ENCODE measurements at regions not wholly inside any gene's neighbourhood (a gene's known extent, or its start where the extent isn't known, plus 50 kb on each side); places are given as distances from the start of the nearest gene placed in this dataset.

DNA sequence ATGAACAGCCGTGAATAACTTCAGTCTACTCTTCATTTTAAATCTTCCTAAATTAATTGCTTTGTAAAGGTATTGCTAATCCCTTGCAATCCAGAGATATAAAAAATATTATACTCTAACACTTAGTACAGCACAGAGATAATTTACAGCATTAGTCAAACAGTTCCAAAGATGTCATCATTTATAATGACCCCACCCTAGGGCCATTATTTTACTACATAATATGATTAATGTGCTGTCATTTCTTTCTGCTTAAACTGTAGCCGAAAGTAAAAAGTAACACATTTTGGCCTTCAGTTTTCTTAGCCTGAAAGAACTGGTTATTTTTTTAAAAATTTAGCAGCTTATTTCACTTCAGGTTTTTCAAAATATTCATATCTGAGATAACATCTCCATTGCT lies 256.3 kb upstream of the RFC3 start:
- TF ChIP-seq, protein P1, sequence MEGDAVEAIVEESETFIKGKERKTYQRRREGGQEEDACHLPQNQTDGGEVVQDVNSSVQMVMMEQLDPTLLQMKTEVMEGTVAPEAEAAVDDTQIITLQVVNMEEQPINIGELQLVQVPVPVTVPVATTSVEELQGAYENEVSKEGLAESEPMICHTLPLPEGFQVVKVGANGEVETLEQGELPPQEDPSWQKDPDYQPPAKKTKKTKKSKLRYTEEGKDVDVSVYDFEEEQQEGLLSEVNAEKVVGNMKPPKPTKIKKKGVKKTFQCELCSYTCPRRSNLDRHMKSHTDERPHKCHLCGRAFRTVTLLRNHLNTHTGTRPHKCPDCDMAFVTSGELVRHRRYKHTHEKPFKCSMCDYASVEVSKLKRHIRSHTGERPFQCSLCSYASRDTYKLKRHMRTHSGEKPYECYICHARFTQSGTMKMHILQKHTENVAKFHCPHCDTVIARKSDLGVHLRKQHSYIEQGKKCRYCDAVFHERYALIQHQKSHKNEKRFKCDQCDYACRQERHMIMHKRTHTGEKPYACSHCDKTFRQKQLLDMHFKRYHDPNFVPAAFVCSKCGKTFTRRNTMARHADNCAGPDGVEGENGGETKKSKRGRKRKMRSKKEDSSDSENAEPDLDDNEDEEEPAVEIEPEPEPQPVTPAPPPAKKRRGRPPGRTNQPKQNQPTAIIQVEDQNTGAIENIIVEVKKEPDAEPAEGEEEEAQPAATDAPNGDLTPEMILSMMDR (IDR thresholded peaks at IDR 0.05): no peak
- TF ChIP-seq EZH2 (IDR thresholded peaks at IDR 0.05; ENCODE audit: borderline replicate concordance, insufficient read depth, low read depth, low read length, poor library complexity, severe bottlenecking): no peak

Measured in B cell (primary cell).